Renal cortex interstitium (tissue), 11 donors: ENCODE measurements at regions not wholly inside any gene's neighbourhood (a gene's known extent, or its start where the extent isn't known, plus 50 kb on each side); places are given as distances from the start of the nearest gene placed in this dataset.
A peak's percentile ranks its signal among the peaks of the same experiment; 100 is the strongest.
"Not testable (repeated sequence)": the region's sequence is repeated elsewhere in the genome, so short reads cannot be mapped to it uniquely, and the experiment has no call there.

Experiments
- DNase-seq, 11 donors: peaks; one replicate each; pipeline ENCODE4 v3.0.0-alpha.2; 2013; ENCODE audit warnings: low read depth in 9 of 11, low spot score in 4 of 11; ENCODE audit errors: extremely low read depth in 1 of 11

DNA sequence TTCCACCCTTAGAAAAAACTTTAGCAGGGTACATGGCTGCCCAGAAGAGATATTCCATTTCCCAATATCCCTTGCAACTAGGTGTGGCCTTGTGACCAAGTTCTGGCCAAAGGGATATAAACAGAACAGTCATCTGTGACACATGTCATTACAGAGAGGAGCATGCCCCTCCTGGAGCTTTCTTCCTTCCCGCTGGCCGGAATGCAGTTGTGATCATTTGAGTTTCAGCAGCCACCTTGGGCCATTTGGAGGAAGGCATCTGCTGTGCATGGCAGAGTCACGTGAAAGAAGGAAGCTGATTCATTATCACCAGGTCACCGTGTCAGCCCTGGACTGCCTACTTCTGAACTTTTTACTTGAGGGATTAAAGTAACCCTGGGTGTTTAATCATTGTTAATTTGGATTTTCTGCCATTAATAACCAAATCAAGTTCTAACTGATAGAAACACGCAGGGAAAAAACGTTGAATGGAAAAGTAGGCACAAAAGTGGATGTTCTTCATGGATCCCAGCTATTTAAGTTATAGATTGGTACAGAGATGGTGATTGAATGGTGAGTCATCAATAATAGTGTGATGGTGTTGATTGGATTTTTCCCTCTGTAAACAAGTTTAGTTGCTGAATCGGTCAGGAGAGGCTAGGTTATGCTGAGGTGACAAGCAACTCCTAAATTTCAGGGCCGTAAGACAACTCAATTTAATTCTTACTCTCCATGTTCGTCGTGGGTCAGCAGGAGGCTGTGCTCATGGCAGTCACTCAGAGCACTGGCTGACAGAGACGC, 80.7 kb upstream of the CCDC167 start:
- DNase-seq: no peak

DNA sequence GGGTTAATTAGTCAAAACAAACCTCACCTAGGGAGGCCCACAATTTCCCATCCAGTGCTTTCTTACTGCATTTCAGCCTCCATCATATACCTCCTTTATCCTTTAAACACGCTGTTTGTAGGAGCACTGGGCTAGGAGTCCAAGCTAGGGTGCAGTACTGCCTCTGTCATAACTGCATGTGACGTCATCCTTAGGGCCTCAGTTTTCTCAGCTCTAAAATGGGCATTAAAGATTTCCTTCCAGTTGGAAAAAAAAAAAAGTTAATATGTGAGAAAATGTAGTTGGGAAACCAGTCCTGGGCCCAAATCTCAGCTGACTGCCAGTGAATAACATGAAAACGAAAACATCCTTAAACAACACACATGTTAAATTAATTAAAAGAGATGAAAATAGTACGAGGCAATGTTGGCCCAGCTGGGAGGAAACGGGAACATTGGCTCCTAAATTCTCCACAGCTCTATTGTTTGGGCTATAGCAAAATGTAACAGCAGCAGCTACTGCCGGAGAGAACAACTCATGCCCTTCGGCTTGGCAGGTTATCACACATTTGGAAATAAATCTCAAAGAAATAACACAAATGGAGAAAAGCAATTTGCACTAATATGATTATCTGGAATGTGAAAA, 79.9 kb upstream of the CCDC167 start:
- no peak for DNase-seq

DNA sequence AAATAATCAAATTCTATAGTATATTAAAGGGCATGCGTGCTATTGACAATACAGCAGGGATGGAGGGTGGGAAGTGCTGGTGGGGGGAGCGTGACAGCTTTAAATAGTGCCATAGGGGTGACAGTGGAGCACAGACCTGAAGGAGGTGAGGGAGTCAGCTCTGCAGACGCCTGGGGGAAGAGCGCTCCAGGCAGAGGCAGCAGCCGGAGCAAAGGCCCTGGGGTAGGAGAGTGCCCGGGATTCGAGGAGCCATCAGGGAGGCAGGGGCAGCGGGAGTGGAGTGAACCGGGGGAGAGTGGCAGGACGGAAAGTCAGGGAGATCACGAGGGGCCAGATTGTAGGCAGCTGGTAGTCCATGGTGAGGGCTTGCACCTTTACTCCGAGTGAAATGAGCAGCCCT, 78.4 kb upstream of the CCDC167 start:
- no peak for DNase-seq

DNA sequence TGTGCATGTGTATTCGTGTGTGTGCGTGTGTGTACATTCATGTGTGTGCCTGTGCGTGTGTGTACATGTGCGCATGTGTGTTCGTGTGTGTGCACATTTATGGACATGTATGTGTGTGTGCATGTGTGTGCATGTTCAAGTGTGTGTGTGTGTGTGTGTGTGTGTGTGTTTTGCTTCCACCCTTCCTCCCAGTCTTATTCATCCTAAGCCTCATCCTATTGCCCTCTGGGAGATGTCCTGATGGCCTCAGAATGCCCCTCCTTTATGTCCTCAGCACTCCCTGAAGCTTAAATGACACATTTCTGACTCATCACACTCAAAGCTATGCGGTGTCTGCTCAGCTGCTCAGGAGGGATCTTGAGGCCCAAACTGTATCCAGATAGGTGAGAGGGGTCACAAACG, 76.6 kb upstream of the CCDC167 start:
- no peak for DNase-seq

DNA sequence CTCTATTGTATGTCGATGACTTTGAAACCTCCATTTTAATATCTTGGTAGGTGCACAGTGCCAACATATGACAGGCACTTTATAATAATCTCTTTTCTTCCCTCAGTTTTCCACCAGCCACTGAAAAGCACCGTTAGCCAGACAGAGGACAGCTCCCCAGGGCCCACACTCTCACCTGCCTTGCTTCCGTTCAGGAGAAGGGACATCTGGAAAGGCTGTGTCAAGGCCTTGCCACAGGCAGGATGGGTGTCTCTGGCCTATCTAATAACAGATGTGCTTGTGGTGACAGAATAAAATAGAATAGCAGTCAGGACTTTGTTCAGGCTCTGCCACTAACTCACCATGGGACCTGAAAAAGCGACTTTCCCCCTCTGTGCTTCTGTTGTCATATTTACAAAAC, 75.5 kb upstream of the CCDC167 start:
- DNase-seq: no peak

DNA sequence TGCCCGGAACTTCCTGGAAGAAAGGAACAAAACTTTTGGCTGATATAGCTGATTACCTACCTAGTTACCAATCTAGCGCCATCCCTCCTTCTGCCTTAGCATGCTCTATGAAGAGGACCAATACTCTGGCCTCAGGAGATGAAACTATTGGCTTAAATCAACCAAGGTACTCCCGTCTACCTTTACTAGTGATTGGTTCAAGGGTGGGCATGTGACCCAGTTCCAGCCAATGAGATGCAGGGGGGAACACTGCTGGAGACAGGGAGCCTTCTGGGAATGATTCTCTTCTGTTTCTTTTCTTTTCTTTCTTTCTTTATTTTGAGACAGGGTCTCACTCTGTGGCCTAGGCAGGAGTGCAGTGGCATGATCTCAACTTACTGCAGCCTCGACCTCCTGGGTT, 72.6 kb upstream of the CCDC167 start:
- DNase-seq: no peak

DNA sequence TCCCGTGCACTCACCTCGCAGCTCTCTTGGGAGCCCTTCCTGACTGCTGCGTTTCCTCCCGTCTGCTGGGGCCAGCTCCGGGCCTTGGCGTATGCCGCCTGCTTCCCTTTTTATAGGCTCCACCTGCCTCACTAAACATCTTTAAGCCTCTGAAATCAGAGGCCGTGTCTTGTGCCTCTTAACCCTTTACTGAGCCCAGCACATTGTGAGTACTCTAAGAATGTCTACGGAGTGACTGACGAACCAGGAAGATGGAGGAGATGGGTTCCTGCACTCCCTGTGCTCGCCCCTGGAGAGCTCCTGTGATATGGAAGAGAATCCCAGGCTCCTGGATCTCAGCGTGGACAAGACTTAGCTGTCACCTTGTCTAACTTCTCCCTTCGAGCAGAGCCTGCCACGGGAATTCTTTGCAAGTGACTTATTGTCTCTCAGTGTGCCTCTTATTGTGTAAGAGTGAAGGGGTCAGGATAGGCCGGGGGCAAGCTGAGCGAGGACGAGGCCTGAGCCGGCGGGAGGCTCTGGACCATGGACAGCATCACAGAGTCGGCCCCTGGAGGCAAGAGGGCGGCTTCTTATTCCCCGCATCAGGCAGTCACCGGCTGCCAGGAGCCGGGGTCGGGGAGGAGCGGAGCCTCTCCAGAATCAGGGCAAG, 70.9 kb upstream of the CCDC167 start:
- DNase-seq: no peak

DNA sequence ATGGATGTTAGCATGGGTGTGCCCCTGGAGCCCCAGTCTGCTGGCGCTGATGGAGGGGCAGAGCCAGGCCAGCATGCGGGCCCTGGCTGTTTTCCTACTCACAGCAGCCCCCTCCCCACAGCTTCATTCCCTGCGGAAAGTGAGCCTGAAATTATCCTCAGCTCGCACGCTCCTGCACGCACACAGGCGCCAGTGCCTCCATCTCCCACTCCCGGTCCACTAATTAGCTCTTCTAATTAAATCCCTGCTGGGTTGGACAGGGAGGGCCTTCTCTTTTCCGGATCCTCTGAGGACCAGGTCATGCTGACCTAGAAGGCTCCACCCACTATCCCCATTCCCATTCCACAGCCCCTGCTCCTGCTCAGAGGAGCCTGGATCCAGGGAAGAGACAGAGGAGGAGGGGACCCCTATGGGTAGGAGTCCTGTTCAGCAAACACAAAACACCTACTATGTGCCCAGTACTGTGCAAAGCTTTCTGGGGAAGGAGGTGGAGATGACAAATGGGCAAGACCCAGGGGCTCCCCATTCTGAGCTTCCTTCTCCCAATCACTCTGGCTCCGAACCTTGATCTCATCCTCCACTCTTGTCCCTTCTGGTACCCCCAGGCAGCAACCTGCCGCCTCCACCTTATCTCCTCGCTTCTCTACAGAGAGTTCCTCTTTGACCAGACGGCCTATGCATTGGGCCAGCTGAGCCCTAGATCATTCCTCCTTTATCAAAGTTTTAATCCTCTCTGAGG, 70.2 kb upstream of the CCDC167 start:
- DNase-seq: no peak

DNA sequence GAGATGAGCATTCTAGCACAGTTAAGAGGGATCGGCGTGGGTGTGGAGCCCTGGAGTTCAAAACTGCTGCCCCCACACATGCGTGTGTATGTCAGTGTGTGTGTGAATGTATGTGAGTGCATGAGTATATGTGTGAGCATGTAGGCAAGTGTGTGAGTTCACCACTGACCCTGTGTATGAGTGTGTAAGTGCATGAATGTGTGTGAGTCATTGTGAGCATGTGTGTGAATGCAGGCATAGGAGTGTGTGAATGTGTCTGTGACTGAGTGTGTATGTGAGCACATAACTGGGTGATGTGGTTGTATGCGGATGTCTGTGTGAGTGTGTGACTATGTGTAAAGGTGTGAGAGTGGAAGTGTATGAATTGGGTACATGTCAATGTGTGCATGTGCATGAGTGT, 69.6 kb upstream of the CCDC167 start:
- no peak for DNase-seq

DNA sequence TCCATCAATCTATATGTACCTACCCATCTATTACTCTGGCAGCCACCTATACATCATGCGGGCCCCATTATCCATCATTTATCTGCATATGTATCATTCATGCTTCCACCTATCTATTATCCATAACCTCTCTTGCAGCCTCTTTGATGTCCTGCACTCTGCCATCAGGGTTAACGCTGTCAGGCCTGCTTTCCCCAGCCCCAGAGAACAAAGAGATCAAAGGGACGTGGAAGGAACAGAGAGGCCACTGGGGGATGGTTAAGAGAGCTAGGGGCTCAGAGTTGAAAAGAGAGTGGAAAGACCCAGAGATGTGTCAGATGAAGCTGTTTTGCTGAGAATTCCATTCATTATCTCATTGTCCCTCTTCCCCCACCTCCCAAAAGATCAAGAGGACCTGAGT, 67.3 kb upstream of the CCDC167 start:
- DNase-seq: no peak

DNA sequence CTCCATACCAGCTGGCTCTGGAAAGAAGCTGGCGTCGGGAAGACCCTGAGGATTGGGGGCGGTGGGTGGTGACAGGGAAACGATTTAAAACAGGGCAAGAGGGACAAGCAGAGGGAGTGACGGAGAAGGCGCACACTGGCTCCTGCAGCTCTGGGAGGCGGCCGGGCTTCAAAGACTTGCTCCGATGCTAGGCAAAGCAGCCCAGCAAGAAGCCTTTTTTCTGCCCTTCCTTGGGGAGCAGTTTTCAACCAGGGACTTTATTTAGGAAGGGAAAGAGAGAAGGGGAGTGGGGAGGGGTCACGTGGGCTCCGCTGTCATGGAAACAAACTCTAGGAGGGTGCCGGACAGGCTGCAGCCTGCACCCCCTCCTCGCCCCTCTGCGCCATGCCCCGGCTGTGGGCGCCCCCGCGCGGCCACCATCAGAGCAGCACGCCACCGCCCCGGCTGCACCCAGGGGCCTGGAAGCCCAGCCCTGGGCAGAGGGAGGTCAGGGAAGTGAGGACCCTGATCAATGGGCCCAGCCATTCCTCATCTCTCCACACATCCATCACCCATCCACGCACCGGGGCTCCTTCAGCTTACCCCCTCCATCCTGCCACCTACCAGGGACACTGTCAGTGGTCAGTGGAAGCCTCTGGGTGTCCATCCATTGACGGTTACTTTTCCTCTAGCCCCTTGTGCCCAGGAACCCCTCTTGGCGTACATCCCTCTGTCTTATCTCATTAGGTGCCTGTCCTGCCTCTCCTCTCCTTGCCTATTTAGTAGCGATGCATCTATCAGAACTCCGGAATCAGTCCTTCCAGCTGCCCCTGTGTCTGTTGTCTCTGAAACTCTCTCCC, 66.6 kb upstream of the CCDC167 start:
- peak in 1 of 11 donors; percentile 48 for DNase-seq

DNA sequence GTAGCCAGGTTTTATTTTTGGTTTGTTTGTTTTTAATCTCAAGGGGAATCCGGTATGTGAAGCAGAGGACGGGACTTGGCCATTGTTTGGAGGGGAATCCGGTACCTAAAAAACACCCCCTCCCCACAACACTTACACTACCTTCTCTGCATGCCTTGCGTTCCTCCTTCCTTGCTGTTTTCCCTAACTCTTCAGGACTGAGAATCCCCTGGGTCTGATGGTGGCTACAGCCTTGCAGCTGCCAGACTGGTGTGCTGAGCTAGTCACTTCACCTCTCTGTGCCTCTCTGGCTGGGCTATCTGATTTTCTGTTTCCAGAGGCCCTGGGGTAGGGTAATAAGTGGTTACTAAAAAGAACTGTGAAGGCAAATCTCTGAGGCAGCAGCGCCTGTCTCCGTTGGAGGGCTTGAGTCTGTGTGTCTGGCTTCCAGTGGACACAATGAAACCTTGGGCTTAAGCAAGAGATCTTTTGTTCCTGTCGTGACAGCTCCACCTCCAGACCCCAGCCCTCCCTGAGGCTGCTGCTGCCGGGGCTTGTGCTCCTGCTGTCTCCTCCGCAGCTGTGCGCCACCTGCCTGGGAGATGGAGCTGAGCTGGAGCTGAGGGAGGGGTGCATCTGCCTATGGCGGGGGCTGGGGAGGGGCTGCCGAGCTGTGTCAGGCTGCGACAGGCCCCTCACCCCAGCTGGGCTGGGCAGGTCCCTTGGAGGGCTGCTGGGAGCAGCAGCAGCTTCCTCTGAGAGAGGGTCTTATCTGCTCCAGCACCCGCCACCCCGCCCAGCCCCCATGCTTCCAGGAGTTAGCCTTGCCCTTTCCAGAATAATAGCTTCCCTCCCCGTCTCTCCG, 65.8 kb upstream of the CCDC167 start:
- no peak for DNase-seq

DNA sequence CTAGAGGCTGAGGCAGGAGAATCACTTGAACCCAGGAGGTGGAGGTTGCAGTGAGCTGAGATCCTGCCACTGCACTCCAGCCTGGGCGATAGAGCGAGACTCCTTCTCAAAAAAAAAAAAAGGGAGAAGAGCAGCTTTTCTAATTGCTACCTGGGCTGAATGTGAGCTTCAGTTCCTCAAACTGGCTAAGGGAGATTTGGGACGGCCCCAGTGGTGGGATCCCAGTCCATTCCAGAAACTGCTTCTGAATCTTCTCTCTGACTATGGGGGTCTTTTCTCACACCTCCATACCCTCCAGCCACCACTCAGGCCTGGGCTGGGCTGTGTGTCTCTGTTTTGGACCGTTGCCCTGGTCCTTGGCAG, 63.2 kb upstream of the CCDC167 start:
- DNase-seq: not testable (repeated sequence)

DNA sequence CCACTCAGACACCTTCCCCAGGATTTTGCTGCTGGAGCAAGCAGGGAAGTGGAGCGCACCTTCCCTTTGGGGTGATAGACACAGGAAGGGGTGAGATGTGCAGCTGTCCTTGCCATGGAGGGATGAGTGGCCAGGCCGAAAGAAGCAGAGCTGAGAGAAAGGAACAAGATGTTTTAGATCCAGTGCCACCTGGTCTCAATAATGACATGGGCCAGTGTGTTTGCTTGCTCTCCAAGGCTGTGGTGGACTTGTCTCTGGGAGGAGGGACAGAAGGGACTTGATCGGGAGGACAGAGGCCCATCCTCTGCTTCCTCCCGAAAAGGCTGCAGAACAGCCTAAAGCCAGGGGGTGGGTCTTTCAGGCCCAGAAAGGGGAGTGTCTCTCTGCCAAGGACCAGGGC, 61.7 kb upstream of the CCDC167 start:
- no peak for DNase-seq

DNA sequence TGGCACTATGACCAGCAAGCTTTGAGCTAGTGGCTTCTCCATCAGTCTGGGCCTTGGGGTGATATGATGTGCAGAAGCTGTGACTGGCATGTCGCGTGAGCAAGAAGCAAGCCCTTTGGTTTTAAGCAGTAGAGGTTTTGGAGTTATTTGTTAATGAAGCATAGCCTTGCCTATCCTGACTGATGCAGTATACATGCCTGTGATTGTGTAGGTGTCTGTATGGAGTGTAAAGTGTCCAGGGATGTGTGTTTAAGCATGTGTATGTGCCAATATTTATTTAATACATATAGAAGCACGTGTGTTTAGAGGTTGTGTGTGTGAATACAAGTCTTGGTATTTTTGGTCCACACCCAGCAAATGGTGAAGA, 61.0 kb upstream of the CCDC167 start:
- DNase-seq: no peak

DNA sequence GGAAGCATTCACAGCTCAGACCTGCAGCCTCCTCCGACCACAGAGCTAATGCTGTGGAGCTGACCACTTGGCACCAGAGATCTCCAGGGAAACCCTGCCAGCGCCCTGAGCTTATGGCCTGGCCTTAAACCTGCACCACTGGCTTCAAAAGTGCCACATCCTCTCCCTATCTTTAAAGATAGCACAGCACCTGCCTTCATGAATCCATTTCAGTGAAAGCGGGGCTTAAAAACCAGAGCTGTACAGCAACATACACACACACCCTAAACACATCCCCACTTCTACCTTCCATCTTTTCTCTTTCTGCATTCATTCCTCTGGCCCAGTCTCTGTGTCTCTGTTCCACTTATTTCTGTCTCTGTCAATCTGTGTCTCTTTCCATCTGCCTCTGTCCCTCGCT, 59.8 kb upstream of the CCDC167 start:
- DNase-seq: no peak

DNA sequence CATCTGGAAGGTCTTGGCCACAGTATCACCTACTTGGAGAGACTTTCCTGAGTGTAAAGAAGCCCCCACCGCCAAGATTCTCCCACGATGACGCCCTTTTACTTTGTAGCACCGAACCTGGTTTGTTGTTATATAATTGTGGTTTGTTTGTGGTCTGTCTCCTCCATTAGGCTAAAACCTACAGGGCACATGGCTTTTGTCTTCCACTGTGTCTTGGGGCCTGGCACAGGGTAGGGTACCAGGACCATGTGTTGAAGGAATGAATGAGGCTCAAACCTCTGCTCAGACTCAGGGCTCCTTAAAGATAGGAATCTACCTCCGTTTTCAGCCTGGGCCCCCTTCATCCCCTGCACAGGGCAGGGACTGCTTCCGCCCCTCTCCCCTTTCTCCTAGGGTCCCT, 59.4 kb upstream of the CCDC167 start:
- no peak for DNase-seq

DNA sequence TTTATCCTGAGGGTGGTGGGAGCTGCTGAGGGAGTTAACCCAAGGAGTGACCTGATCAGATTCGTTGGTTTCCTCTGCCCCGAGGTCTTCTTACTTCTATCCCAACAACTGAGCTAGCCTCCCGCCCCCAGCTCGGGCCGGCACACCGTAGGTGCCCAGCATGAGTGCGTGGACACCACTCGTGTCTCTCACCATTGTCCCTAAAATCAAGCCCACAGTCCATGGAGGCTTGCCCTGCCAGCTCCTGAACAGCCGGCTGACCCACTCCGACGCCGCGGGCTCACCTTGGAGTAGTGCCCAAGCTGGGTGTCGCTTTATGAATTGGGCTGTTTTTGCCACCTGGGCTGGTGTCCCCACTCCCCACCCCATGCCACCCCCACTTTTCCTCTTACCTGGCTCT, 59.0 kb upstream of the CCDC167 start:
- no peak for DNase-seq
